GM18519 (cell line): ENCODE measurements at regions not wholly inside any gene's neighbourhood (a gene's known extent, or its start where the extent isn't known, plus 50 kb on each side); places are given as distances from the start of the nearest gene placed in this dataset.
"Not testable (repeated sequence)": the region's sequence is repeated elsewhere in the genome, so short reads cannot be mapped to it uniquely, and the experiment has no call there.

Source experiments
- ATAC-seq: cut with Tn5 transposase; IDR thresholded peaks from one replicate; pipeline ENCODE4 v1.9.1; 2021; ENCODE audit warnings: mild to moderate bottlenecking, moderate library complexity; ENCODE audit not compliant: unreplicated experiment, low FRiP score

DNA sequence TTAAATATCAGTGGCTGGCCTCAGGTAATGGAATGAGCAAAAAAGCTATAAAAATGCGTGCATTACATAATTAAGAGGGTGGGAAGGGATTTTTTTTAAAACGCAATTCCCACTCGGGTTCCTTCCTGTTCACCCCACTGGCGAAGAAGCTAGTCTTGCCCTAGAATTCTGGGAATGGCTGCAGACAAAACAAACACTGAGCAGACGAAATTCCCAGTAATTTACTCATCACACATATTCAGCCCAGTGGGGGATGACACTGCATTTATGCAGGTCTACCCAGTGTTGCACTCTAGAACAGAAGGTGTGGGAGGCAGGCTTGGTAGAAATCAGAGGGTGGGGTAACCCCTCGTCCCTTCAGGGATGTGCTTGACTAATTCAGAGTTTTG lies 2695.0 kb upstream of the DEFB115 start:
- no peak for ATAC-seq

DNA sequence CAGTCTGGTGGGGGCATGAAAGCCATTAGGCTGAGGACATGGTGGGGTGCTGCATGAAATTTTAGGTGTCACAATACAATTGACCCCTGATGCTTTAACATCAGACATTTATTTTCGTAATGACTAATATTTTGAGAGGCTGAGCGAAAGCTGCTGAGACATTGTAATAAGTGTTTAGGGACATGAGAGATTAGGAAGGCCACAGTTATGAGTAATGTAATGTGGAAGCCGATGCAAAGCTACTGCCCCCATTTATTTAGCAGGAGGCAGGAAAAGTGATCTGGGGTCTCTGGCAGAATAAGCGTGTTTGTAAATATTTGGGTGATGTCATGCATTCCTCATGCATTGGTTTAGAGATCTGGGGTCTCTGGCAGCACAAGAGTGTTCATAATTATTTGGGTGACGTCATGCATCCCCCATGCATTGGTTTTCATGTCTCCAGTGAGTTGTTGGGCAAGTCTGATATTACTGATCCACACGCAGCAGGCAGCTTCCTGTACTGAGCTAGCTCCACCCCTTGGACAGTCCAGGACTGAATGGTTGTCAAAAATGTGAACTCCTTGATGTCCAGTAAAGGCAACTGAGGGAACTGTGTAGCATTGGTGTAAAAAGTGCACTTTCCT lies 2694.5 kb upstream of the DEFB115 start:
- not testable (repeated sequence) for ATAC-seq

DNA sequence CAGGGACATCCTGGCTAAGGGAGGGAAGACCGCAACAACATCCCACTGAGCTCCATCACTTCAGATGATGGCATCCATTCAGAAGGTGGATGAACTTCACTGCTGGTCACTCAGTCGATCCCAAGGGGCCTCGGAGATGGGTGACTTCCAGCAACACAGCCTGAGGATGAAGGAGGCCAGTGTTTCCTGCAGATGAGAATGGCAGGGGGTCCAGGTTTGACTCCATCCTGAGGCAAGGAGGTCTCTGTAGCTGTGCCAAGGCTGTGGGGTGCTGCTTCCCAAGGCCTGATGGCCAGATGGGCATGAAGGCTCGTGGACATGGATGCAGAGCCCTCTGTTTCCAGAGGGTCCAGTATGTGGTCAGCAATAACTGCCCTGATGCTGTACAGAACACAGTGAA lies 2693.4 kb upstream of the DEFB115 start:
- ATAC-seq: not testable (repeated sequence)

DNA sequence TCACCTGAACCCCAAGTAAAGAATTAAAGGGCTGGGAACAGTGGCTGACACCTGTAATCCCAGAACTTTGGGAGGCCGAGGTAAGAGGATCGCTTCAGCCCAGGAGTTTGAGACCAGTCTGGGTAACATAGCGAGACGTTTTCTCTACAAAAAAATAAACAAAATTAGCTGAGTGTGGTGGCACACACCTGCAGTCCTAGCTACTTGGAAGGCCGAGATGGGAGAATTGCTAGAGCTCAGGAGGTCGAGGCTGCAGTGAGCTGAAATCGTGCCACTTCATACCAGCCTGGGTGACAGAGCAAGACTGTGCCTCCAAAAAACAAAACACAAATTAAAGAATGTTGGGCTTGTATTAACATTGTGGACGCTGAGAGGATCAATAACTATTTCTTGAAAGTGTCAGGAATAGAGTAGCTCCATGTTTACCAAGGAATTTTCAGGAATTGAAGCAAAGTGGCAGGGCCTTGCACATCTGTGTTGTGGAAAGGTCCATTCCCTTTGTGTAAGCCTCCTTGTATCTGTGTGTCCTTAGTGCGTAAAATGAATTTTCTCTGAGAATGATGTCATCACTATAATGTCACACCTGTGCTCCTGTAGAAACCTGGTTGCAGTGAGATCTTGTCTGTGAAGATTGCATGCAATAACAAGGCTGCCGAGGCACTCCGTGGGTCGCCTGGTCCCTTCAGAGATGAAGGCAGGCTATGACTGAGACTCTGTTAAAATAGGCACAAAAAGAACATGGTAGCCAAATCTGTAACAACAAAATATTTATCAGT lies 2692.6 kb upstream of the DEFB115 start:
- not testable (repeated sequence) for ATAC-seq

DNA sequence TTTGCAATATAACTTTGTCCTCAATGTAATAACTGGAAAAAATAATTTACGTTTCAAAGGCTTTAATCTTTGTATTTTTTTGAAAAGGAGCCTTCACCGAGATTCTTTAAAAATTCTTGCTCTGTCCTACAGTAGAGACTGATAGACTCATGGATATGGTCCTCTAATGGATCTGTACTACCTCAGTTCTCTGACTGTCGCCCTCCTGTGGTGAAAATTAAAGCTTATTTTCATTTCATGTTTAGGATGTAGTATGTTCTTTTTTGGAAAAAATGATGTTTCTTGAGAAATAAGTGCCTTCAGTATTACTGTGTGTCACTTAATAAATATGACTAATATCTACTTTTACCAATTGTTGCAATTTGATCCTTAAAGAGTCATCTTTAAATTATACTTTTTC lies 2681.5 kb upstream of the DEFB115 start:
- not testable (repeated sequence) for ATAC-seq

DNA sequence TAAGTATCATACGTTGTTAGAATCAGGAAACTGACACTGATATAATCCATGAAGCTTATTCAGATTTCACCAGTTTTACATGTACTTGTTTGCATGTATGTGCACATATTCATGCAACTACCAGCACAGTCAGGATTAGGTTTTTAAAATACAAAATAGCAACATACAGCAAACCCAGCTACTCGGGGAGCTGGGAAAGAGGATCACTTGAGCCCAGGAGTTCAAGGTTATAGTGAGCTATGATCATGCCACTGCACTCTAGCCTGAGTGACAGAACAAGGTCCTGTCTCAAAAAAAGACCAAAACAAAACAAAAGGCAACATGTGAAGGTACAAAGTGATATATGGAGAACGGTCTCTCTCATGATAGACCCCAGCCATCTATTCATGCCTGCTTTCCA lies 2665.8 kb upstream of the DEFB115 start:
- not testable (repeated sequence) for ATAC-seq

DNA sequence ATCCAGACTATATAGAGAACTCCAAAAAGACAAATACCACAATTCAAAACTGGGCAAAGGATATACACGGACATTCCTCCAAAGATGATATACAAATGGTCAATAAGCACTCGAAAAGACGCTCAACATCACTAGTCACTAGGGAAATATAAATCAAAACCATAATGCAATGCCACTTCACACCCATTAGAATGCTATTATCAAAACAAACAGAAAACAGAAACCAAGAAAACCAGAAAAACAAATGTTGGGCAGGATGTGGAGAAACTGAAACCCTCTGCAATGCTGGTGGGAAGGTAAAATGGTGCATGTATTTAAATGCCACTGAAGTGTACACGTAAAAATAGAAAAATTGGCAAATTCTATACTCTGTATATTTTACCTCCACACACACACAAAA lies 2664.1 kb upstream of the DEFB115 start:
- not testable (repeated sequence) for ATAC-seq

DNA sequence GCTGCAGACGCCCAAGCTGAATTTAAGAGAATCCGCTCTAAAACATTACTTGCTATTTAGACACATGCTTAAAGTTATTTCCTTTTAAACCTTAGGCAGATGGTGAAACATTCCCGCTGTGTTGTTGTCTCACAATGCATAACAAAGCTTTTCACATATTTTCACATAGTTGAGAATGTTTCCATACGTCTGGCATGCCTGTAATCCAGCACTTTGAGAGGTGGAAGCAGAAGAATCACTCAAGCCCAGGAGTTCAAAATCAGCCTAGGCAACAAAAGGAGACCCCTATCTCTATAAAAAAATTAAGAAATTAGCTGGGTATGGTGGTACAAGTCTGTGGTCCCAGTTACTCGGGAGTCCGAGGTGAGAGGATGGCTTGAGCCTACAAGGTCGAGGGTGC lies 2663.0 kb upstream of the DEFB115 start:
- ATAC-seq: not testable (repeated sequence)

DNA sequence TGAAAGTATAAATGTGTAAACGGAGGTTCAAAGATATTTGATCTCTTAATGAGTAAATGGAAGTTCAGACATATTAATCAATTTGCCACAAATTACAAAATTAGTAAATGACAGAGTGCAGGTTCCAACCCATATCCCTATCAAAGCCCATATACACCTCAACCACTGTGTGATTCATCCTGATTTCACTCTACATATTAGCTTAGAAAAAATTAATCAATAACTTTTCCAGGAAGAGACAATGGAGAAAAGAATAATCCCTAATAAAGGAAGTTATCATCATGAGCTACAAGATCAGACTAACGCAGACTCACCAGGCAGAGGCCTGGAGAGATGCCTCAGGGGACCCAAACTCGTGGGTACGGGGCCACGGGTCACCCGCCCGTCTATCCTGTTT lies 2655.5 kb upstream of the DEFB115 start:
- not testable (repeated sequence) for ATAC-seq

DNA sequence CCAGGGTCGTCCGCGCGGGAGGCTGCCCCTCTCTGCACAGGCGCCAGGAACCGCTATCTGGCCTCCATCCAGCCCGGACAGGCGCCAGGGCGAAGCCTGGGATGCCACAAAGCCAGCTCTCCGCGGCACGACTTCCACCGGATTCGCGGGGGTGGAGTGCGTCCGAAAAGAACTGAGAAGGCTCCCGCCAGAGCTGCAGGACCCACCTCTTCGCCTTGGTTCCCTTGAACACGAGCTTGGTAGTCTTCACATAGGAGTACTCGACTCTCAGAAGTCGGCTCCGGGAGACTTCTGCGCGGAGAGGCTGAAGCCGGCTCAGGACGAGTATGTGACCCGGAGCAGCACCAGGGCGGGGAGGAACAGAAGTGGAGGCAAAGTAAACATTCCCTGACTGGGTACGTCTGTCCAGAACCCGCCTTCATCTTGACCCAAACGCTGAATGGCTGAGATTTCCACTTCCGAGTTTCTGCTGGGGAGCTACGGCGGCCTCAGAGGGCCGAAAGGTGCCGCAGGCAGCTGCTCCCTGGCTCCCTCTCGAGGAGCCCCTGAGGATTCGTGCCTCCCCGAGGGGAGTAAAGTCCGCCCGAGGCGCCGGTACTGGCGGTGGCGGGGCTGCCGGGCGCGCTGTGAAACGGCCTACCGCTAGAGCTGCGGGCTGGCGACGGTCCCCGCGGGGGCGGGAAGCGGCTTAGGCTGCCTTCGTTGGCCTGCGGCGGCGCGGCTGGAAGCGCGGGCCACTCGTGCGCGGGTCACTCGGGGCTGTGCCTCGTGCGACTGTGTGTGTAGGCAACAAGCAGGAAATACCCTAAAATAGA lies 2654.9 kb upstream of the DEFB115 start:
- peak; percentile 100 for ATAC-seq

DNA sequence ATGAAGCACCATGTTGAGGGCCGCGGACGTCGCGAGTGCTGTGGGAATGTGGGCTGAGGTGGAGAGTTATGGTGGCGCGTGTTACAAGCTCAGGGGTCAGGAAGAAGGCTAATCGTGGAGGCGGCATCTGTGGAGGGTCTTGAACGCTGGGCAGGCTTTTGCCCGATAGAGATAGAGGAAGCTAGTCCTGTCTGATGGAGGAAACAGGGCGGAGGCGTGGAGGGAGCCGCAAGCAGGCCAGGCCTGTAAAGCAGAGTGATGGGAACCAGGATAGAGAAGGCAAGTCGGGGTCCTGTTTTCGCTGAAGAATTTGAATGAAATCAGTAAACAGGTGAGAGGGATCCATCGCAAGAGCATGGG lies 2654.3 kb upstream of the DEFB115 start:
- not testable (repeated sequence) for ATAC-seq

DNA sequence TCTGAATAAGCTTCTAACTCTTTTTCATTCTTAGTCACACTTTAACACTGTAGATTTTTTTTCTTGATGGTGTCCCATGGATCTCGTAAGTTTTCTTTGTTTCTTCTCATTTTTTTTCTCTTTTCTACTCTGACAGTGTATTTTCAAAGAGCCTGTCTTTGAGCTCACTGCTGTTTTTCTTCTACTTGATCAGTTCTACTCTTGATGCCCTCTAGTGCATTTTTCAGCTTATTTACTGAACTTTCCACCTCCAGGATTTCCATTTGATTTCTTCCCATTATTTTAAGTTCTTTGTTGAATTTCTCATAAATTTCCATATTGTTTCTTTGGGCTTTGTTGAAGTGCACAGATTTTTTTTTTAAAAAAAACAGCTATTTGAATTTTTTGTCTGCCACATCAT lies 2641.1 kb upstream of the DEFB115 start:
- ATAC-seq: no peak

DNA sequence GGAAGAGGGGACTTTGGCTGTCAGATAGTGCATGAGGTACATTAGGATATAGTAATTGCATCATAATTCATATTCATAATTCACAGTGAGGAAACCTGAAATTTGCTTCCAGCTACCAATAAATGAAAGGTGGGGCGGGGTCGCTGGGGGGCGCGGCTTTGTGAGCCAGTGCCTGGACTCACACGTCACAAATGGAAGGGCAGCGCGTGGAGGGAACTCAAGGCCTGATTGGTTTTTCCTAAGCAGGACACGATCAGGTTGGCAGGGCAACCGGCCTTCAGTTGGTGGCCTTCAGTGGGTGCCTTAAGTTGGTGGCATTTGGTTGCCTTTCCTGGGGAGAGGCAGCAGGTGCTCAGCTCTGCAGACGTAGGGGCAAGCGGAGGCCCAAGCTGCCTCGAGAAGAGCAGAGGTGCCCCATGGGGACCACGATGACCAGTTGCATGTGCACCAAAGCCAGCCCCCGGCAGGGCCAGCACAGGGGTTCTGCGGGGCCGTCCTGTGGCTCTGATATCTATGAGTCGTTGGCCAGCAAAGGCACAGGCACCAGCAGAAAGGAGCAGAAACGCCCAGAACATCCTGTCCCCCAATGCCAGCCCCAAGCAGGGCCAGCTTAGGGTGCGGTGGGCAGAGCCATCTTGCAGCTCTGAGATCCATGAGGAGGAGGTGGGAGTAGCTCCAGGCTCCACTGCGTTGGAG lies 2637.4 kb upstream of the DEFB115 start:
- not testable (repeated sequence) for ATAC-seq

DNA sequence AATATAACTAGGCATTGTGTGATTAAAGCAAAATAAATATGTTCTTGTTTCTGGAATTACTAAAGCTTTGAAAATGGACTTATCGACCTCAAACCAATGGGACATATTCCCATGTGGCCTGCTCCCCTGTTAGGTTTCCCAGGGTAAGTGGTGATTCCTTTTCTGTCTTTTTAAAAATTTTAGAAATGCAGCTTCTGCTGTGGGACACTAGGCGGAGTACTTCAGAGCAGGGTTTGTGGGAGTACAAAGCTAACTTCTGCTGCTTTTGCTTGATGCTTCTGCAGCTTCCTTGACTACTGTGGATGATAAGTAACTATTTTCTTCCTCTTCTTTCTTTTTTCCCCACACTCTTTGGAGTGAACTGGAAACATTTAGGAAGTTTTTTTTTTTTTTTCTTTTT lies 2632.4 kb upstream of the DEFB115 start:
- not testable (repeated sequence) for ATAC-seq

DNA sequence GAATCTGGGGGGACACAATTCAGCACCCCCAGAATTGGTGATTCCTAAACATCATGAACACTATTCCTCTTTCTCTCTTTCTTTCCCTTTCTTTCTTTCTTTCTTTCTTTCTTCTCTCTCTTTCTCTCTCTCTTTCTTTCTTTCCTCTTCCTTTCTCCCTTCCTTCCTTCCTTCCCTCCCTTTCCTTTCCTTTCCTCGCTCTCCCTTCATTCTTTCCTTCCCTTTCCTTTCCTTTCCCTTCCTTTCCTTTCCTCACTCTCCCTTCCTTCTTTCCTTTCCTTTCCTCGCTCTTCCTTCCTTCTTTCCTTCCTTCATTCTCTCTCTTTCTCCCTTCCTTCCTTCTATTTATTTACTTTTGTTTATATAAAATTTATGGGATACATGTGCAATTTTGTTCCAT lies 2616.6 kb upstream of the DEFB115 start:
- ATAC-seq: not testable (repeated sequence)
